ENCODE measurements at regions not wholly inside any gene's neighbourhood (a gene's known extent, or its start where the extent isn't known, plus 50 kb on each side); places are given as distances from the start of the nearest gene placed in this dataset.

GRCh38 chr4:113823291-113823659 lies 61.7 kb upstream of the CAMK2D start (continued):
- TF ChIP-seq BCLAF1 (IDR thresholded peaks at IDR 0.05) (no peak), POLR2AphosphoS2 (IDR thresholded peaks at IDR 0.05; ENCODE audit: low read depth, low read length) (no peak), YY1 (IDR thresholded peaks at IDR 0.05; ENCODE audit: low read depth, low read length) (no peak), HDGF (IDR thresholded peaks at IDR 0.05) (no peak), TARDBP (IDR thresholded peaks at IDR 0.05; ENCODE audit: borderline replicate concordance) (no peak), ZNF207 (IDR thresholded peaks at IDR 0.05; ENCODE audit: borderline replicate concordance) (no peak), SRF (IDR thresholded peaks at IDR 0.05; ENCODE audit: low read depth in 2 of 2, low read length in 2 of 2) (no peak), USF1 (IDR thresholded peaks at IDR 0.05; ENCODE audit: borderline replicate concordance, extremely low read length, insufficient read depth, low read depth, low read length) (no peak), CUX1 (IDR thresholded peaks at IDR 0.05; ENCODE audit: insufficient replicate concordance, low read depth, low read length) (no peak), NFYA (IDR thresholded peaks at IDR 0.05; ENCODE audit: borderline replicate concordance, low read depth, low read length) (no peak), LARP7 (IDR thresholded peaks at IDR 0.05) (no peak), NFYB (IDR thresholded peaks at IDR 0.05; ENCODE audit: insufficient read depth, low read depth, low read length) (no peak), BCL3 (IDR thresholded peaks at IDR 0.05; ENCODE audit: borderline replicate concordance, insufficient read depth, low read depth, low read length, poor library complexity, severe bottlenecking) (peak; percentile 54), MEF2B (IDR thresholded peaks at IDR 0.05; ENCODE audit: partially characterized antibody, poor library complexity, severe bottlenecking) (peak; percentile 16), YBX1 (IDR thresholded peaks at IDR 0.05) (no peak), ASH2L (IDR thresholded peaks at IDR 0.05; ENCODE audit: borderline replicate concordance, low read depth) (no peak), CBX5 (IDR thresholded peaks at IDR 0.05; ENCODE audit: low read depth) (no peak), NKRF (conservative IDR thresholded peaks at IDR 0.05) (no peak), NR2C2 (IDR thresholded peaks at IDR 0.05; ENCODE audit: borderline replicate concordance, control insufficient read depth, insufficient read length, low read depth) (no peak)
